ENCODE measurements at regions not wholly inside any gene's neighbourhood (a gene's known extent, or its start where the extent isn't known, plus 50 kb on each side); places are given as distances from the start of the nearest gene placed in this dataset.

DNA sequence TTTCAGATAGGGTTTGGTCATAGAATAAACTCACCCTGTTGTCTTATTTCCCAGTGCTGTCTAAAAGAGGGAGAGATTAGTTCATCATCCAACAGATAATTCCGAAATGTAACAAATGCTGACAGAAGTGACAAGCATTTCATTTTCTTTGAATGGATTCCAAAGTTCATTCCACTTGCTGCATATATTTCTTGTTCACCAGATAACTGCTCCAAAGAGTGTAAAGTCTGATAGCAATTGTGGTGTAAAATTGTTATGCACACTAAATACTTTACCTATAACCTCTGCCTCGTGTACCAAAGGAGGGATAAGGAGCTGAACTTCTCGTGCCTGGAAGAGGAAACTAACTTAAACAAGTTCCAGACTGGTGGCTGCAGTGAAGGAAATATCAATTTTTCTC, 290.0 kb upstream of the ADAMTSL1 start:
- TF ChIP-seq, protein P1, sequence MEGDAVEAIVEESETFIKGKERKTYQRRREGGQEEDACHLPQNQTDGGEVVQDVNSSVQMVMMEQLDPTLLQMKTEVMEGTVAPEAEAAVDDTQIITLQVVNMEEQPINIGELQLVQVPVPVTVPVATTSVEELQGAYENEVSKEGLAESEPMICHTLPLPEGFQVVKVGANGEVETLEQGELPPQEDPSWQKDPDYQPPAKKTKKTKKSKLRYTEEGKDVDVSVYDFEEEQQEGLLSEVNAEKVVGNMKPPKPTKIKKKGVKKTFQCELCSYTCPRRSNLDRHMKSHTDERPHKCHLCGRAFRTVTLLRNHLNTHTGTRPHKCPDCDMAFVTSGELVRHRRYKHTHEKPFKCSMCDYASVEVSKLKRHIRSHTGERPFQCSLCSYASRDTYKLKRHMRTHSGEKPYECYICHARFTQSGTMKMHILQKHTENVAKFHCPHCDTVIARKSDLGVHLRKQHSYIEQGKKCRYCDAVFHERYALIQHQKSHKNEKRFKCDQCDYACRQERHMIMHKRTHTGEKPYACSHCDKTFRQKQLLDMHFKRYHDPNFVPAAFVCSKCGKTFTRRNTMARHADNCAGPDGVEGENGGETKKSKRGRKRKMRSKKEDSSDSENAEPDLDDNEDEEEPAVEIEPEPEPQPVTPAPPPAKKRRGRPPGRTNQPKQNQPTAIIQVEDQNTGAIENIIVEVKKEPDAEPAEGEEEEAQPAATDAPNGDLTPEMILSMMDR (IDR thresholded peaks at IDR 0.05; ENCODE audit: insufficient read depth, low read length, poor library complexity, severe bottlenecking), result no peak
- TF ChIP-seq EZH2phosphoT487 (conservative IDR thresholded peaks at IDR 0.05; ENCODE audit: low read length), result no peak

Measured in SU-DHL-6 (cell line).